ENCODE measurements at regions not wholly inside any gene's neighbourhood (a gene's known extent, or its start where the extent isn't known, plus 50 kb on each side); places are given as distances from the start of the nearest gene placed in this dataset.

- no peak for ATAC-seq
- Histone ChIP-seq H2AFZ (ENCODE audit: low read depth, low read length) (no peak overlapping the region), H3K9ac (ENCODE audit: insufficient read depth in 1 of 2, low read depth in 2 of 2, low read length in 2 of 2) (no peak overlapping the region), H3K27ac (ENCODE audit: extremely low read depth, low read depth, low read length) (no peak overlapping the region), H4K20me1 (replicated peaks; ENCODE audit: control insufficient read depth, insufficient read depth, low read length) (no peaks in the 10 kb centered on the region), H3K4me1 (replicated peaks in 1 of 2; ENCODE audit: control insufficient read depth in 2 of 2, insufficient read depth in 2 of 2, low read length in 2 of 2) (no peaks in the 10 kb centered on the region), H3K79me2 (ENCODE audit: control insufficient read depth, insufficient read depth, low read length) (no peaks in the 10 kb centered on the region), H3K9me3 (replicated peaks; ENCODE audit: control insufficient read depth, insufficient read depth, low read depth, low read length) (peaks cover 5% of the 10 kb centered on the region; the same call in 1 of the 2 replicates), H3K36me3 (ENCODE audit: control insufficient read depth, insufficient read depth, low read length) (no peaks in the 10 kb centered on the region), H3K4me2 (ENCODE audit: insufficient read depth, low read length) (no peak overlapping the region), H3K27me3 (ENCODE audit: control insufficient read depth in 2 of 2, insufficient read depth in 2 of 2, low read length in 2 of 2) (no peaks in the 10 kb centered on the region), H3K4me3 (no peak overlapping the region), H3K9me1 (ENCODE audit: control insufficient read depth, insufficient read depth, low read length) (no peaks in the 10 kb centered on the region)
- POLR2A ChIA-PET, result no interaction called here
- TF ChIP-seq ILF3 (IDR thresholded peaks at IDR 0.05; ENCODE audit: borderline replicate concordance), result no peak
- no peak for TF ChIP-seq CLOCK (CRISPR knock-in tag; IDR thresholded peaks at IDR 0.05; ENCODE audit: borderline replicate concordance)
- no peak for TF ChIP-seq ZNF184 (CRISPR knock-in tag; IDR thresholded peaks at IDR 0.05)
- TF ChIP-seq RUNX1 (IDR thresholded peaks at IDR 0.05; ENCODE audit: low read depth), result no peak
- no peak for TF ChIP-seq SIN3B (IDR thresholded peaks at IDR 0.05; ENCODE audit: low read depth)
- no peak for TF ChIP-seq DDX20 (tag; IDR thresholded peaks at IDR 0.05; ENCODE audit: low read depth)
- no TSS peak for BruUV-seq (replicated peaks)
- in situ Hi-C loops (cut with MboI) (no loop called here), intact Hi-C loops (cut with micrococcal nuclease) (no loop called here)
- no peak for FAIRE-seq
- CTCF ChIA-PET (ENCODE audit: low intra/inter-chr PET ratio), result no interaction called here
- WGBS (ENCODE audit: insufficient coverage, low coverage, missing lambda C conversion rate), result 2% methylated on average over 5 of the region's 5 CpGs
- no peak for DNase-seq (ENCODE audit: extremely low read depth in 1 of 4, low spot score in 3 of 4)
Measured at GRCh38 chr1:240008298-240008697, 83.4 kb upstream of the FMN2 start.

All from K562 (cell line).